NCI-H2029 treated with DMSO at 0.1 percent for 48 hours (cell line): ENCODE measurements at regions not wholly inside any gene's neighbourhood (a gene's known extent, or its start where the extent isn't known, plus 50 kb on each side); places are given as distances from the start of the nearest gene placed in this dataset.
A peak's percentile ranks its signal among the peaks of the same experiment; 100 is the strongest.

Experiments used
- DNase-seq: peaks from one replicate; lab custom pipeline; 2025; lab: John Stamatoyannopoulos, UW

GRCh38 chr2:103810875-103811274 lies 1043.0 kb upstream of the POU3F3 start:
- DNase-seq, result no peak

- DNase-seq, result no peak
Measured at GRCh38 chr2:103814016-103814415, 1039.9 kb upstream of the POU3F3 start.

GRCh38 chr2:103815731-103816130 lies 1038.2 kb upstream of the POU3F3 start:
- DNase-seq, result no peak

- DNase-seq, result no peak
Measured at GRCh38 chr2:103817746-103818145, 1036.2 kb upstream of the POU3F3 start.

- DNase-seq, result no peak
Measured at GRCh38 chr2:103818176-103818575, 1035.7 kb upstream of the POU3F3 start.

- no peak for DNase-seq
Measured at GRCh38 chr2:103819599-103819998, 1034.3 kb upstream of the POU3F3 start.

GRCh38 chr2:103823847-103824246 lies 1030.1 kb upstream of the POU3F3 start:
- DNase-seq, result peak; percentile 2

- no peak for DNase-seq
Measured at GRCh38 chr2:103847276-103847675, 1006.6 kb upstream of the POU3F3 start.

- DNase-seq, result no peak
Measured at GRCh38 chr2:103859238-103859637, 994.7 kb upstream of the POU3F3 start.

- no peak for DNase-seq
Measured at GRCh38 chr2:103860016-103860415, 993.9 kb upstream of the POU3F3 start.

- DNase-seq, result no peak
Measured at GRCh38 chr2:103868396-103868795, 985.5 kb upstream of the POU3F3 start.

GRCh38 chr2:103873716-103874351 lies 980.1 kb upstream of the POU3F3 start:
- no peak for DNase-seq

GRCh38 chr2:103875131-103875530 lies 978.8 kb upstream of the POU3F3 start:
- no peak for DNase-seq

GRCh38 chr2:103875531-103875930 lies 978.4 kb upstream of the POU3F3 start:
- DNase-seq, result no peak

GRCh38 chr2:103876611-103877010 lies 977.3 kb upstream of the POU3F3 start:
- DNase-seq, result no peak

- no peak for DNase-seq
Measured at GRCh38 chr2:103879101-103879500, 974.8 kb upstream of the POU3F3 start.

- DNase-seq, result no peak
Measured at GRCh38 chr2:103880081-103880834, 973.7 kb upstream of the POU3F3 start.

GRCh38 chr2:103887625-103888024 lies 966.3 kb upstream of the POU3F3 start:
- no peak for DNase-seq

GRCh38 chr2:103896182-103896581 lies 957.7 kb upstream of the POU3F3 start:
- DNase-seq, result no peak

- no peak for DNase-seq
Measured at GRCh38 chr2:103898561-103898960, 955.4 kb upstream of the POU3F3 start.

- DNase-seq, result no peak
Measured at GRCh38 chr2:103902347-103902746, 951.6 kb upstream of the POU3F3 start.

- no peak for DNase-seq
Measured at GRCh38 chr2:103921161-103921560, 932.8 kb upstream of the POU3F3 start.

- DNase-seq, result no peak
Measured at GRCh38 chr2:103942199-103942598, 911.7 kb upstream of the POU3F3 start.

- no peak for DNase-seq
Measured at GRCh38 chr2:103945083-103945482, 908.8 kb upstream of the POU3F3 start.
